SK-N-SH (cell line): ENCODE measurements at regions not wholly inside any gene's neighbourhood (a gene's known extent, or its start where the extent isn't known, plus 50 kb on each side); places are given as distances from the start of the nearest gene placed in this dataset.

ENCODE experiments used
- CTCF ChIP-seq: fragments of 200-600 bp; sonication (generic); IDR thresholded peaks from 2 replicates; pipeline ENCODE4 v1.6.1; 2017; ENCODE audit warnings: antibody characterized with exemption, mild to moderate bottlenecking, moderate library complexity
- EP300 ChIP-seq, 2 experiments: IDR thresholded peaks; 2 replicates each; pipeline versions ENCODE4 v1.4.0 to v1.6.1; 2012; ENCODE audit warnings: borderline replicate concordance in 1 of 2, low read depth in 1 of 2, low read length in 1 of 2
- POLR2AphosphoS5 ChIP-seq: IDR thresholded peaks from 2 replicates; pipeline ENCODE4 v1.6.1; 2012; ENCODE audit warnings: low read depth, low read length
- RAD21 ChIP-seq: IDR thresholded peaks from 2 replicates; pipeline ENCODE4 v1.6.1; 2012; ENCODE audit warnings: mild to moderate bottlenecking, low read length
- TEAD4 ChIP-seq: IDR thresholded peaks from 2 replicates; pipeline ENCODE4 v1.4.0; 2012; ENCODE audit warnings: mild to moderate bottlenecking, borderline replicate concordance; ENCODE audit not compliant: insufficient read depth
- TF ChIP-seq, protein P1 (sequence below): IDR thresholded peaks from 2 replicates; pipeline ENCODE4 v1.6.1; 2012; ENCODE audit warnings: mild to moderate bottlenecking, low read depth, low read length, moderate library complexity

DNA sequence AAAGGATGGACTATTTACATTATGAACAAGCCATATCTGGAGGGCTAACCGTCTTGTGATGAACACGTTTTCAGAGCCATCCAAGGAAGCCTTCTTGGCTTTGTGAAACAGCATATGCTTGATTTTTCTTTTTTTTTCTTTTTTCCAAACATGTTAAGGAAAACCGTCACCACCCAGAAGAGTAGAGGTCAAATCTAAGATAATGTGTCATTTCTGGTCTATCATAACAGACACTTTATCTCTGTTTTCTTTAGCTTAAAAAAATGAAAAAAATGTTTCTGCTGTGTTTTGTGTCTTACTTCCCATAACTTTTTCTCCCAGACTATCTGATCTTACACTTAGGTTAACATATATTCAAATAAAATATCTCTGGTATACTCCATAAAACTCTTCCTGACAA lies 76.1 kb upstream of the DGKB start:
- no peak for TF ChIP-seq CTCF
- no peak for TF ChIP-seq POLR2AphosphoS5
- TF ChIP-seq EP300 (IDR thresholded peaks at IDR 0.05; ENCODE audit: borderline replicate concordance in 1 of 2, low read depth in 1 of 2, low read length in 1 of 2): no peak
- TF ChIP-seq, protein P1, sequence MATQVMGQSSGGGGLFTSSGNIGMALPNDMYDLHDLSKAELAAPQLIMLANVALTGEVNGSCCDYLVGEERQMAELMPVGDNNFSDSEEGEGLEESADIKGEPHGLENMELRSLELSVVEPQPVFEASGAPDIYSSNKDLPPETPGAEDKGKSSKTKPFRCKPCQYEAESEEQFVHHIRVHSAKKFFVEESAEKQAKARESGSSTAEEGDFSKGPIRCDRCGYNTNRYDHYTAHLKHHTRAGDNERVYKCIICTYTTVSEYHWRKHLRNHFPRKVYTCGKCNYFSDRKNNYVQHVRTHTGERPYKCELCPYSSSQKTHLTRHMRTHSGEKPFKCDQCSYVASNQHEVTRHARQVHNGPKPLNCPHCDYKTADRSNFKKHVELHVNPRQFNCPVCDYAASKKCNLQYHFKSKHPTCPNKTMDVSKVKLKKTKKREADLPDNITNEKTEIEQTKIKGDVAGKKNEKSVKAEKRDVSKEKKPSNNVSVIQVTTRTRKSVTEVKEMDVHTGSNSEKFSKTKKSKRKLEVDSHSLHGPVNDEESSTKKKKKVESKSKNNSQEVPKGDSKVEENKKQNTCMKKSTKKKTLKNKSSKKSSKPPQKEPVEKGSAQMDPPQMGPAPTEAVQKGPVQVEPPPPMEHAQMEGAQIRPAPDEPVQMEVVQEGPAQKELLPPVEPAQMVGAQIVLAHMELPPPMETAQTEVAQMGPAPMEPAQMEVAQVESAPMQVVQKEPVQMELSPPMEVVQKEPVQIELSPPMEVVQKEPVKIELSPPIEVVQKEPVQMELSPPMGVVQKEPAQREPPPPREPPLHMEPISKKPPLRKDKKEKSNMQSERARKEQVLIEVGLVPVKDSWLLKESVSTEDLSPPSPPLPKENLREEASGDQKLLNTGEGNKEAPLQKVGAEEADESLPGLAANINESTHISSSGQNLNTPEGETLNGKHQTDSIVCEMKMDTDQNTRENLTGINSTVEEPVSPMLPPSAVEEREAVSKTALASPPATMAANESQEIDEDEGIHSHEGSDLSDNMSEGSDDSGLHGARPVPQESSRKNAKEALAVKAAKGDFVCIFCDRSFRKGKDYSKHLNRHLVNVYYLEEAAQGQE: no peak
- TF ChIP-seq RAD21: no peak
- no peak for TF ChIP-seq TEAD4
